ENCODE measurements at regions not wholly inside any gene's neighbourhood (a gene's known extent, or its start where the extent isn't known, plus 50 kb on each side); places are given as distances from the start of the nearest gene placed in this dataset.

DNA sequence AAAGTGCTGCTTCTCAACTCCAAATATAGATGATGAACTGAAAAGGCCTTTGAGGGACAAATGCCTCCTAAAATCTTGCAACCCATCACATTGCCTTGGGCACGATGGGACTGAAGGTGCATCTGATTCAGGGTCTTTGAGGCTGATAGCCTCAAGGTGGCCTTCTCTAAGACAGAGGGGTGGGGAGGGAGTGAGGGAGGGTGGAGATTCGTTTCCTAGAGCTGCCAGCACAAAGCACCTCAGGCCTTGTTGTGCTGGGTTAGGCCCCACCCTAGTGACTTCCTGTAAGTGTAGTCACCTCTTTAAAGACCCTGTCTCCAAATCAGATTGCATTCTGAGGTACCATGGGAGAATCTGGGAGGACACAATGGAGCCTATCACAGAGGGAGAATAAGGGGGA lies 57.1 kb downstream of the BARX1 start (continued):
- no peak for TF ChIP-seq EP300 (IDR thresholded peaks at IDR 0.05; ENCODE audit: borderline replicate concordance in 1 of 2, low read depth in 2 of 2, low read length in 2 of 2)
- TF ChIP-seq ZNF274 (IDR thresholded peaks at IDR 0.05; ENCODE audit: borderline replicate concordance, extremely low read depth, low read length), result no peak
- TF ChIP-seq RBBP5 (IDR thresholded peaks at IDR 0.05; ENCODE audit: borderline replicate concordance, low read depth, low read length), result no peak
- TF ChIP-seq RNF2 (IDR thresholded peaks at IDR 0.05; ENCODE audit: borderline replicate concordance, low read depth, low read length, missing control alignments, poor library complexity, severe bottlenecking), result no peak
- TF ChIP-seq, protein P1, sequence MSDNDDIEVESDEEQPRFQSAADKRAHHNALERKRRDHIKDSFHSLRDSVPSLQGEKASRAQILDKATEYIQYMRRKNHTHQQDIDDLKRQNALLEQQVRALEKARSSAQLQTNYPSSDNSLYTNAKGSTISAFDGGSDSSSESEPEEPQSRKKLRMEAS (IDR thresholded peaks at IDR 0.05), result no peak
- TF ChIP-seq, protein P2, sequence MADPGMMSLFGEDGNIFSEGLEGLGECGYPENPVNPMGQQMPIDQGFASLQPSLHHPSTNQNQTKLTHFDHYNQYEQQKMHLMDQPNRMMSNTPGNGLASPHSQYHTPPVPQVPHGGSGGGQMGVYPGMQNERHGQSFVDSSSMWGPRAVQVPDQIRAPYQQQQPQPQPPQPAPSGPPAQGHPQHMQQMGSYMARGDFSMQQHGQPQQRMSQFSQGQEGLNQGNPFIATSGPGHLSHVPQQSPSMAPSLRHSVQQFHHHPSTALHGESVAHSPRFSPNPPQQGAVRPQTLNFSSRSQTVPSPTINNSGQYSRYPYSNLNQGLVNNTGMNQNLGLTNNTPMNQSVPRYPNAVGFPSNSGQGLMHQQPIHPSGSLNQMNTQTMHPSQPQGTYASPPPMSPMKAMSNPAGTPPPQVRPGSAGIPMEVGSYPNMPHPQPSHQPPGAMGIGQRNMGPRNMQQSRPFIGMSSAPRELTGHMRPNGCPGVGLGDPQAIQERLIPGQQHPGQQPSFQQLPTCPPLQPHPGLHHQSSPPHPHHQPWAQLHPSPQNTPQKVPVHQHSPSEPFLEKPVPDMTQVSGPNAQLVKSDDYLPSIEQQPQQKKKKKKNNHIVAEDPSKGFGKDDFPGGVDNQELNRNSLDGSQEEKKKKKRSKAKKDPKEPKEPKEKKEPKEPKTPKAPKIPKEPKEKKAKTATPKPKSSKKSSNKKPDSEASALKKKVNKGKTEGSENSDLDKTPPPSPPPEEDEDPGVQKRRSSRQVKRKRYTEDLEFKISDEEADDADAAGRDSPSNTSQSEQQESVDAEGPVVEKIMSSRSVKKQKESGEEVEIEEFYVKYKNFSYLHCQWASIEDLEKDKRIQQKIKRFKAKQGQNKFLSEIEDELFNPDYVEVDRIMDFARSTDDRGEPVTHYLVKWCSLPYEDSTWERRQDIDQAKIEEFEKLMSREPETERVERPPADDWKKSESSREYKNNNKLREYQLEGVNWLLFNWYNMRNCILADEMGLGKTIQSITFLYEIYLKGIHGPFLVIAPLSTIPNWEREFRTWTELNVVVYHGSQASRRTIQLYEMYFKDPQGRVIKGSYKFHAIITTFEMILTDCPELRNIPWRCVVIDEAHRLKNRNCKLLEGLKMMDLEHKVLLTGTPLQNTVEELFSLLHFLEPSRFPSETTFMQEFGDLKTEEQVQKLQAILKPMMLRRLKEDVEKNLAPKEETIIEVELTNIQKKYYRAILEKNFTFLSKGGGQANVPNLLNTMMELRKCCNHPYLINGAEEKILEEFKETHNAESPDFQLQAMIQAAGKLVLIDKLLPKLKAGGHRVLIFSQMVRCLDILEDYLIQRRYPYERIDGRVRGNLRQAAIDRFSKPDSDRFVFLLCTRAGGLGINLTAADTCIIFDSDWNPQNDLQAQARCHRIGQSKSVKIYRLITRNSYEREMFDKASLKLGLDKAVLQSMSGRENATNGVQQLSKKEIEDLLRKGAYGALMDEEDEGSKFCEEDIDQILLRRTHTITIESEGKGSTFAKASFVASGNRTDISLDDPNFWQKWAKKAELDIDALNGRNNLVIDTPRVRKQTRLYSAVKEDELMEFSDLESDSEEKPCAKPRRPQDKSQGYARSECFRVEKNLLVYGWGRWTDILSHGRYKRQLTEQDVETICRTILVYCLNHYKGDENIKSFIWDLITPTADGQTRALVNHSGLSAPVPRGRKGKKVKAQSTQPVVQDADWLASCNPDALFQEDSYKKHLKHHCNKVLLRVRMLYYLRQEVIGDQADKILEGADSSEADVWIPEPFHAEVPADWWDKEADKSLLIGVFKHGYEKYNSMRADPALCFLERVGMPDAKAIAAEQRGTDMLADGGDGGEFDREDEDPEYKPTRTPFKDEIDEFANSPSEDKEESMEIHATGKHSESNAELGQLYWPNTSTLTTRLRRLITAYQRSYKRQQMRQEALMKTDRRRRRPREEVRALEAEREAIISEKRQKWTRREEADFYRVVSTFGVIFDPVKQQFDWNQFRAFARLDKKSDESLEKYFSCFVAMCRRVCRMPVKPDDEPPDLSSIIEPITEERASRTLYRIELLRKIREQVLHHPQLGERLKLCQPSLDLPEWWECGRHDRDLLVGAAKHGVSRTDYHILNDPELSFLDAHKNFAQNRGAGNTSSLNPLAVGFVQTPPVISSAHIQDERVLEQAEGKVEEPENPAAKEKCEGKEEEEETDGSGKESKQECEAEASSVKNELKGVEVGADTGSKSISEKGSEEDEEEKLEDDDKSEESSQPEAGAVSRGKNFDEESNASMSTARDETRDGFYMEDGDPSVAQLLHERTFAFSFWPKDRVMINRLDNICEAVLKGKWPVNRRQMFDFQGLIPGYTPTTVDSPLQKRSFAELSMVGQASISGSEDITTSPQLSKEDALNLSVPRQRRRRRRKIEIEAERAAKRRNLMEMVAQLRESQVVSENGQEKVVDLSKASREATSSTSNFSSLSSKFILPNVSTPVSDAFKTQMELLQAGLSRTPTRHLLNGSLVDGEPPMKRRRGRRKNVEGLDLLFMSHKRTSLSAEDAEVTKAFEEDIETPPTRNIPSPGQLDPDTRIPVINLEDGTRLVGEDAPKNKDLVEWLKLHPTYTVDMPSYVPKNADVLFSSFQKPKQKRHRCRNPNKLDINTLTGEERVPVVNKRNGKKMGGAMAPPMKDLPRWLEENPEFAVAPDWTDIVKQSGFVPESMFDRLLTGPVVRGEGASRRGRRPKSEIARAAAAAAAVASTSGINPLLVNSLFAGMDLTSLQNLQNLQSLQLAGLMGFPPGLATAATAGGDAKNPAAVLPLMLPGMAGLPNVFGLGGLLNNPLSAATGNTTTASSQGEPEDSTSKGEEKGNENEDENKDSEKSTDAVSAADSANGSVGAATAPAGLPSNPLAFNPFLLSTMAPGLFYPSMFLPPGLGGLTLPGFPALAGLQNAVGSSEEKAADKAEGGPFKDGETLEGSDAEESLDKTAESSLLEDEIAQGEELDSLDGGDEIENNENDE (IDR thresholded peaks at IDR 0.05; ENCODE audit: insufficient replicate concordance, low read length), result no peak
